H9 (cell line): ENCODE measurements at regions not wholly inside any gene's neighbourhood (a gene's known extent, or its start where the extent isn't known, plus 50 kb on each side); places are given as distances from the start of the nearest gene placed in this dataset.

ENCODE experiments used
- DNase-seq: peaks from one replicate; pipeline ENCODE4 v3.0.0-alpha.2; 2017
- H2AFZ ChIP-seq: one replicate; pipeline ENCODE4 v1.6.1; 2013; ENCODE audit warnings: mild to moderate bottlenecking, low read length, control low read depth, moderate library complexity
- H2AK5ac ChIP-seq: 2 replicates; pipeline ENCODE4 v1.6.1; 2013; ENCODE audit warnings: low read length, control low read depth, mixed read lengths; ENCODE audit not compliant: insufficient read length
- H2BK120ac ChIP-seq: one replicate; pipeline ENCODE4 v1.6.1; 2013; ENCODE audit warnings: low read depth, mild to moderate bottlenecking, low read length, control low read depth, inconsistent platforms; ENCODE audit not compliant: poor library complexity, severe bottlenecking
- H2BK12ac ChIP-seq: 2 replicates; pipeline ENCODE4 v1.6.1; 2013; ENCODE audit warnings: low read length, control low read depth, mixed read lengths, low read depth; ENCODE audit not compliant: insufficient read length
- H2BK15ac ChIP-seq: 2 replicates; pipeline ENCODE4 v1.6.1; 2013; ENCODE audit warnings: low read depth, low read length, control low read depth
- H2BK20ac ChIP-seq: one replicate; pipeline ENCODE4 v1.6.1; 2013; ENCODE audit warnings: low read depth, mild to moderate bottlenecking, low read length, control low read depth, inconsistent platforms; ENCODE audit not compliant: poor library complexity, severe bottlenecking
- H2BK5ac ChIP-seq: 2 replicates; pipeline ENCODE4 v1.6.1; 2013; ENCODE audit warnings: low read length, control low read depth, mixed read lengths; ENCODE audit not compliant: insufficient read length
- H3K14ac ChIP-seq: 2 replicates; pipeline ENCODE4 v1.6.1; 2013; ENCODE audit warnings: low read length, control low read depth; ENCODE audit not compliant: insufficient read depth
- H3K18ac ChIP-seq: 2 replicates; pipeline ENCODE4 v1.6.1; 2013; ENCODE audit warnings: low read depth, mild to moderate bottlenecking, mixed read lengths, low read length, control low read depth; ENCODE audit not compliant: insufficient read length
- H3K23ac ChIP-seq: 2 replicates; pipeline ENCODE4 v1.6.1; 2013; ENCODE audit warnings: low read length, control low read depth, mixed read lengths, low read depth; ENCODE audit not compliant: insufficient read length
- H3K23me2 ChIP-seq: 2 replicates; pipeline ENCODE4 v1.6.1; 2013; ENCODE audit warnings: low read depth, mild to moderate bottlenecking, mixed read lengths, low read length, control low read depth; ENCODE audit not compliant: insufficient read length, poor library complexity, severe bottlenecking
- H3K27ac ChIP-seq: 2 replicates; pipeline ENCODE4 v1.5.1; 2013; ENCODE audit warnings: low read length, control low read depth, mixed read lengths, low read depth; ENCODE audit not compliant: insufficient read length
- H3K27me3 ChIP-seq: 2 replicates; pipeline ENCODE4 v1.6.1; 2013; ENCODE audit warnings: low read length, control low read depth, inconsistent platforms; ENCODE audit not compliant: insufficient read depth
- H3K4ac ChIP-seq: 2 replicates; pipeline ENCODE4 v1.6.1; 2013; ENCODE audit warnings: low read depth, mild to moderate bottlenecking, control low read depth, inconsistent platforms, low read length, moderate library complexity
- H3K4me1 ChIP-seq: 2 replicates; pipeline ENCODE4 v1.6.1; 2013; ENCODE audit warnings: low read length, control low read depth, inconsistent platforms; ENCODE audit not compliant: insufficient read depth
- H3K4me2 ChIP-seq: 2 replicates; pipeline ENCODE4 v1.6.1; 2013; ENCODE audit warnings: low read length, control low read depth, mixed read lengths; ENCODE audit not compliant: insufficient read length, insufficient read depth
- H3K56ac ChIP-seq: 2 replicates; pipeline ENCODE4 v1.6.1; 2013; ENCODE audit warnings: low read depth, mild to moderate bottlenecking, mixed read lengths, low read length, control low read depth; ENCODE audit not compliant: insufficient read length
- H3K79me1 ChIP-seq: 2 replicates; pipeline ENCODE4 v1.6.1; 2013; ENCODE audit warnings: low read depth, mild to moderate bottlenecking, moderate library complexity, low read length, control low read depth, inconsistent platforms; ENCODE audit not compliant: insufficient read depth, poor library complexity, severe bottlenecking
- H3K79me2 ChIP-seq: 2 replicates; pipeline ENCODE4 v1.6.1; 2013; ENCODE audit warnings: low read length, control low read depth, inconsistent platforms; ENCODE audit not compliant: insufficient read depth
- H3K9ac ChIP-seq: 2 replicates; pipeline ENCODE4 v1.6.1; 2013; ENCODE audit warnings: low read length, control low read depth, mixed read lengths; ENCODE audit not compliant: insufficient read length; ENCODE audit errors: extremely low read depth
- H3K9me3 ChIP-seq: one replicate; pipeline ENCODE4 v1.6.1; 2013; ENCODE audit warnings: low read depth, low read length, inconsistent platforms; ENCODE audit not compliant: control insufficient read depth
- H3T11ph ChIP-seq: one replicate; pipeline ENCODE4 v1.6.1; 2013; ENCODE audit warnings: mild to moderate bottlenecking, low read length, control low read depth, inconsistent platforms
- H4K20me1 ChIP-seq: one replicate; pipeline ENCODE4 v1.6.1; 2013; ENCODE audit not compliant: control insufficient read depth, insufficient read length, insufficient read depth
- H4K5ac ChIP-seq: 2 replicates; pipeline ENCODE4 v1.6.1; 2013; ENCODE audit warnings: low read depth, mild to moderate bottlenecking, mixed read lengths, low read length, control low read depth; ENCODE audit not compliant: insufficient read length
- H4K8ac ChIP-seq: replicated peaks from 2 replicates; pipeline ENCODE4 v1.6.1; 2013; ENCODE audit warnings: low read length, control low read depth, mixed read lengths, low read depth; ENCODE audit not compliant: insufficient read length
- H4K91ac ChIP-seq: 2 replicates; pipeline ENCODE4 v1.6.1; 2013; ENCODE audit warnings: low read depth, mild to moderate bottlenecking, moderate library complexity, mixed read lengths, low read length, control low read depth; ENCODE audit not compliant: insufficient read length
- H3K27ac Mint-ChIP-seq, 3 experiments: 2 replicates in 2 of 3; 3 replicates in 1 of 3; pipeline ENCODE4 v1.8.0; 2020 to 2021; ENCODE audit warnings: mixed read lengths in 3 of 3, mild to moderate bottlenecking in 1 of 3, moderate library complexity in 1 of 3
- H3K27me3 Mint-ChIP-seq: 2 replicates; pipeline ENCODE4 v1.8.0; 2021; ENCODE audit warnings: low read depth, mild to moderate bottlenecking, moderate library complexity, mixed read lengths
- H3K36me3 Mint-ChIP-seq, 3 experiments: 2 replicates in 2 of 3; 3 replicates in 1 of 3; pipeline ENCODE4 v1.8.0; 2020 to 2021; ENCODE audit warnings: low read depth in 3 of 3, mixed read lengths in 3 of 3; ENCODE audit not compliant: insufficient read depth in 1 of 3
- H3K4me1 Mint-ChIP-seq, 2 experiments: 2 replicates each; pipeline ENCODE4 v1.8.0; 2020; ENCODE audit warnings: mixed read lengths in 2 of 2
- H3K4me3 Mint-ChIP-seq, 2 experiments: 2 replicates in 1 of 2; 3 replicates in 1 of 2; pipeline ENCODE4 v1.8.0; 2020 to 2021; ENCODE audit warnings: mild to moderate bottlenecking in 2 of 2, mixed read lengths in 2 of 2, moderate library complexity in 1 of 2
- H3K9me3 Mint-ChIP-seq, 2 experiments: 2 replicates in 1 of 2; 3 replicates in 1 of 2; pipeline ENCODE4 v1.8.0; 2020; ENCODE audit warnings: mild to moderate bottlenecking in 2 of 2, mixed read lengths in 2 of 2, moderate library complexity in 1 of 2
- WGBS: extraction: QIAGEN DNeasy Blood & Tissue Kit; methylation state at CpG from one replicate; pipeline ENCODE4 v1.1.7; 2013; ENCODE audit warnings: missing lambda C conversion rate, low lambda C conversion rate, mixed read lengths; ENCODE audit not compliant: insufficient read length; ENCODE audit errors: extremely low coverage; 5-methylcytosine and 5-hydroxymethylcytosine counted together
- TF ChIP-seq, protein P1 (sequence below): fragments of 200-600 bp; sonication (generic); conservative IDR thresholded peaks from 3 replicates; pipeline ENCODE4 v1.8.0; 2021; ENCODE audit warnings: antibody characterized with exemption, mild to moderate bottlenecking

- peaks cover 6 to 10% of the 10 kb centered on the region in 2 experiments for H3K4me1 Mint-ChIP-seq
- Histone ChIP-seq H3K23ac (no peak overlapping the region), H3K4me1 (no peaks in the 10 kb centered on the region), H3K23me2 (no peaks in the 10 kb centered on the region), H3K4ac (no peak overlapping the region), H3K4me2 (no peak overlapping the region), H2BK20ac (no peak overlapping the region), H4K5ac (no peak overlapping the region), H3K79me1 (no peaks in the 10 kb centered on the region), H3K18ac (no peak overlapping the region), H2BK5ac (no peak overlapping the region), H2AK5ac (no peak overlapping the region), H4K20me1 (no peaks in the 10 kb centered on the region), H3T11ph (no peak overlapping the region), H3K14ac (no peak overlapping the region), H2AFZ (no peak overlapping the region), H3K9ac (no peak overlapping the region), H3K27me3 (no peaks in the 10 kb centered on the region), H2BK12ac (no peak overlapping the region), H4K91ac (no peak overlapping the region), H3K27ac (no peak overlapping the region), H4K8ac (no peak overlapping the region), H3K79me2 (no peaks in the 10 kb centered on the region), H3K9me3 (no peaks in the 10 kb centered on the region), H2BK15ac (no peak overlapping the region), H2BK120ac (no peak overlapping the region), H3K56ac (no peak overlapping the region)
- no peaks in the 10 kb centered on the region for H3K9me3 Mint-ChIP-seq
- TF ChIP-seq, protein P1, sequence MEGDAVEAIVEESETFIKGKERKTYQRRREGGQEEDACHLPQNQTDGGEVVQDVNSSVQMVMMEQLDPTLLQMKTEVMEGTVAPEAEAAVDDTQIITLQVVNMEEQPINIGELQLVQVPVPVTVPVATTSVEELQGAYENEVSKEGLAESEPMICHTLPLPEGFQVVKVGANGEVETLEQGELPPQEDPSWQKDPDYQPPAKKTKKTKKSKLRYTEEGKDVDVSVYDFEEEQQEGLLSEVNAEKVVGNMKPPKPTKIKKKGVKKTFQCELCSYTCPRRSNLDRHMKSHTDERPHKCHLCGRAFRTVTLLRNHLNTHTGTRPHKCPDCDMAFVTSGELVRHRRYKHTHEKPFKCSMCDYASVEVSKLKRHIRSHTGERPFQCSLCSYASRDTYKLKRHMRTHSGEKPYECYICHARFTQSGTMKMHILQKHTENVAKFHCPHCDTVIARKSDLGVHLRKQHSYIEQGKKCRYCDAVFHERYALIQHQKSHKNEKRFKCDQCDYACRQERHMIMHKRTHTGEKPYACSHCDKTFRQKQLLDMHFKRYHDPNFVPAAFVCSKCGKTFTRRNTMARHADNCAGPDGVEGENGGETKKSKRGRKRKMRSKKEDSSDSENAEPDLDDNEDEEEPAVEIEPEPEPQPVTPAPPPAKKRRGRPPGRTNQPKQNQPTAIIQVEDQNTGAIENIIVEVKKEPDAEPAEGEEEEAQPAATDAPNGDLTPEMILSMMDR = no peak
- WGBS = no CpG with 5 or more reads among the region's 3 CpGs
- H3K27ac Mint-ChIP-seq = no peak overlapping the region
- DNase-seq = no peak
- H3K27me3 Mint-ChIP-seq = no peaks in the 10 kb centered on the region
- H3K4me3 Mint-ChIP-seq = no peak overlapping the region
- H3K36me3 Mint-ChIP-seq = no peaks in the 10 kb centered on the region
These were observed 253.4 kb downstream of the IGSF11 start for GRCh38 chr3:118781232-118781631.
